Mesenchymal stem cell (in vitro differentiated cells and primary cell): ENCODE measurements at regions not wholly inside any gene's neighbourhood (a gene's known extent, or its start where the extent isn't known, plus 50 kb on each side); places are given as distances from the start of the nearest gene placed in this dataset.

Experiments
- DNase-seq: peaks from one replicate; pipeline ENCODE4 v3.0.0-alpha.2; 2013
- H2AFZ ChIP-seq: one replicate; pipeline ENCODE4 v1.6.1; 2013; ENCODE audit warnings: low read depth, mild to moderate bottlenecking, control low read depth, inconsistent platforms, low read length, moderate library complexity
- H2AK5ac ChIP-seq: 2 replicates; pipeline ENCODE4 v1.6.1; 2013; ENCODE audit warnings: low read length, moderate library complexity, mild to moderate bottlenecking, inconsistent platforms; ENCODE audit not compliant: severe bottlenecking
- H2BK120ac ChIP-seq: one replicate; pipeline ENCODE4 v1.6.1; 2013; ENCODE audit warnings: low read depth, mild to moderate bottlenecking, inconsistent platforms, low read length, moderate library complexity
- H2BK12ac ChIP-seq, 2 experiments: one replicate each; pipeline ENCODE4 v1.6.1; 2013; ENCODE audit warnings: inconsistent platforms in 2 of 2, low read length in 2 of 2, mild to moderate bottlenecking in 2 of 2, moderate library complexity in 2 of 2, control low read depth in 1 of 2
- H2BK15ac ChIP-seq: one replicate; pipeline ENCODE4 v1.6.1; 2013; ENCODE audit warnings: mild to moderate bottlenecking, low read depth, inconsistent platforms; ENCODE audit not compliant: poor library complexity, severe bottlenecking
- H2BK5ac ChIP-seq: 2 replicates; pipeline ENCODE4 v1.6.1; 2013; ENCODE audit warnings: low read depth, mild to moderate bottlenecking, low read length, control low read depth, inconsistent platforms; ENCODE audit not compliant: poor library complexity, severe bottlenecking
- H3K14ac ChIP-seq, 2 experiments: one replicate each; pipeline ENCODE4 v1.6.1; 2013; ENCODE audit warnings: inconsistent platforms in 2 of 2, low read length in 2 of 2, control low read depth in 1 of 2, mild to moderate bottlenecking in 1 of 2, moderate library complexity in 1 of 2
- H3K18ac ChIP-seq, 2 experiments: one replicate each; pipeline ENCODE4 v1.6.1; 2013; ENCODE audit warnings: inconsistent platforms in 2 of 2, low read length in 2 of 2, control low read depth in 1 of 2, low read depth in 1 of 2, mild to moderate bottlenecking in 1 of 2
- H3K23ac ChIP-seq, 2 experiments: one replicate each; pipeline ENCODE4 v1.6.1; 2013; ENCODE audit warnings: inconsistent platforms in 2 of 2, low read length in 2 of 2, mild to moderate bottlenecking in 2 of 2, moderate library complexity in 2 of 2, control low read depth in 1 of 2
- H3K27ac ChIP-seq: 2 replicates; pipeline ENCODE4 v1.5.1; 2013; ENCODE audit warnings: mild to moderate bottlenecking, moderate library complexity, low read length, control low read depth, inconsistent platforms; ENCODE audit not compliant: poor library complexity, severe bottlenecking
- H3K27me3 ChIP-seq, 2 experiments: 2 replicates each; pipeline versions ENCODE4 v1.6.1 to v1.7.0; 2013; ENCODE audit warnings: low read length in 2 of 2, mild to moderate bottlenecking in 2 of 2, moderate library complexity in 2 of 2, control low read depth in 1 of 2, inconsistent platforms in 1 of 2; ENCODE audit not compliant: control insufficient read depth in 1 of 2, insufficient read depth in 1 of 2
- H3K36me3 ChIP-seq, 2 experiments: 2 replicates each; pipeline versions ENCODE4 v1.6.1 to v1.7.0; 2013; ENCODE audit warnings: low read length in 2 of 2, control low read depth in 1 of 2, inconsistent platforms in 1 of 2, low read depth in 1 of 2, mild to moderate bottlenecking in 1 of 2; ENCODE audit not compliant: insufficient read depth in 2 of 2, control insufficient read depth in 1 of 2
- H3K4ac ChIP-seq, 2 experiments: one replicate each; pipeline ENCODE4 v1.6.1; 2013; ENCODE audit warnings: inconsistent platforms in 2 of 2, low read length in 2 of 2, mild to moderate bottlenecking in 2 of 2, moderate library complexity in 2 of 2, control low read depth in 1 of 2, low read depth in 1 of 2
- H3K4me1 ChIP-seq: 2 replicates; pipeline ENCODE4 v1.6.1; 2013; ENCODE audit warnings: low read depth, low read length, control low read depth; ENCODE audit not compliant: control insufficient read depth, insufficient read depth
- H3K4me2 ChIP-seq: 2 replicates; pipeline ENCODE4 v1.6.1; 2013; ENCODE audit warnings: low read length, mild to moderate bottlenecking, inconsistent platforms; ENCODE audit not compliant: poor library complexity, severe bottlenecking
- H3K4me3 ChIP-seq, 2 experiments: 2 replicates each; pipeline versions ENCODE4 v1.5.1 to v1.7.0; 2013; ENCODE audit warnings: low read length in 2 of 2, mild to moderate bottlenecking in 2 of 2, control low read depth in 1 of 2, low read depth in 1 of 2; ENCODE audit not compliant: insufficient read depth in 1 of 2
- H3K79me1 ChIP-seq: replicated peaks from 2 replicates; pipeline ENCODE4 v1.6.1; 2013; ENCODE audit warnings: mild to moderate bottlenecking, control low read depth, low read length, inconsistent platforms; ENCODE audit not compliant: poor library complexity, severe bottlenecking
- H3K9ac ChIP-seq: 2 replicates; pipeline ENCODE4 v1.7.0; 2013; ENCODE audit warnings: mild to moderate bottlenecking, low read length, moderate library complexity
- H3K9me3 ChIP-seq: 2 replicates; pipeline ENCODE4 v1.7.0; 2013; ENCODE audit warnings: mild to moderate bottlenecking, low read length; ENCODE audit not compliant: control insufficient read depth
- H4K8ac ChIP-seq: one replicate; pipeline ENCODE4 v1.6.1; 2013; ENCODE audit warnings: inconsistent platforms, mild to moderate bottlenecking, low read length, moderate library complexity
- H4K91ac ChIP-seq: one replicate; pipeline ENCODE4 v1.6.1; 2013; ENCODE audit warnings: mild to moderate bottlenecking, low read length, inconsistent platforms
- WGBS: methylation state at CpG from one replicate; pipeline ENCODE4 v1.1.7; 2013; ENCODE audit warnings: mixed read lengths; 5-methylcytosine and 5-hydroxymethylcytosine counted together

DNA sequence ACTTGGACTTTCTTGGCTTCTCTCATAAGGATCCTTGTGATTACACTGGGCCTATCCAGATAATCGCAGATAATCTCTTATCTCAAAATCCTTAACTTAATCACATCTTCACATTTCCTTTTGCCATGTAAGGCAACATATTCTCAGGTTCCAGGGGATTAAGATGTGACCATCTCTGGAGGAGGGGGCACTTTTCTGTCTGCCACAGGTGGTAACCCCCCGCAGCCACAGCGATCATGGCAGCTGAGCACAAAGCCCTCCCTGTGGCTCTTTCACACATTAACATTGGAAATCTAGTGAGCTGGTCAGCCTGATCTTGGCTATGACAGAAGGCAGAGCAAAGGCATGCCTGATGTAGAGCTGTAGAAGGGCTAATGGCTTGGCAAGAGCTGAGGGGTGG lies 69.1 kb upstream of the CD82 start:
- no peak overlapping the region for H3K4ac ChIP-seq
- H3K27ac ChIP-seq = no peak overlapping the region
- H2BK120ac ChIP-seq = no peak overlapping the region
- no peak overlapping the region for H3K4me3 ChIP-seq
- H4K8ac ChIP-seq = no peak overlapping the region
- H3K18ac ChIP-seq = no peak overlapping the region
- H3K23ac ChIP-seq = no peak overlapping the region
- no peak for DNase-seq
- H2AK5ac ChIP-seq = no peak overlapping the region
- H3K9ac ChIP-seq = no peak overlapping the region
- H4K91ac ChIP-seq = no peak overlapping the region
- H3K36me3 ChIP-seq = no peaks in the 10 kb centered on the region
- H3K4me2 ChIP-seq = no peak overlapping the region
- no peak overlapping the region for H2BK12ac ChIP-seq
- H3K4me1 ChIP-seq = no peaks in the 10 kb centered on the region
- H2BK15ac ChIP-seq = no peak overlapping the region
- no peaks in the 10 kb centered on the region for H3K9me3 ChIP-seq
- WGBS = 97% methylated on average over 3 of the region's 3 CpGs
- peaks cover 55 to 66% of the 10 kb centered on the region in 2 experiments for H3K27me3 ChIP-seq
- H2AFZ ChIP-seq = no peak overlapping the region
- no peak overlapping the region for H2BK5ac ChIP-seq
- H3K79me1 ChIP-seq = no peaks in the 10 kb centered on the region
- H3K14ac ChIP-seq = no peak overlapping the region

DNA sequence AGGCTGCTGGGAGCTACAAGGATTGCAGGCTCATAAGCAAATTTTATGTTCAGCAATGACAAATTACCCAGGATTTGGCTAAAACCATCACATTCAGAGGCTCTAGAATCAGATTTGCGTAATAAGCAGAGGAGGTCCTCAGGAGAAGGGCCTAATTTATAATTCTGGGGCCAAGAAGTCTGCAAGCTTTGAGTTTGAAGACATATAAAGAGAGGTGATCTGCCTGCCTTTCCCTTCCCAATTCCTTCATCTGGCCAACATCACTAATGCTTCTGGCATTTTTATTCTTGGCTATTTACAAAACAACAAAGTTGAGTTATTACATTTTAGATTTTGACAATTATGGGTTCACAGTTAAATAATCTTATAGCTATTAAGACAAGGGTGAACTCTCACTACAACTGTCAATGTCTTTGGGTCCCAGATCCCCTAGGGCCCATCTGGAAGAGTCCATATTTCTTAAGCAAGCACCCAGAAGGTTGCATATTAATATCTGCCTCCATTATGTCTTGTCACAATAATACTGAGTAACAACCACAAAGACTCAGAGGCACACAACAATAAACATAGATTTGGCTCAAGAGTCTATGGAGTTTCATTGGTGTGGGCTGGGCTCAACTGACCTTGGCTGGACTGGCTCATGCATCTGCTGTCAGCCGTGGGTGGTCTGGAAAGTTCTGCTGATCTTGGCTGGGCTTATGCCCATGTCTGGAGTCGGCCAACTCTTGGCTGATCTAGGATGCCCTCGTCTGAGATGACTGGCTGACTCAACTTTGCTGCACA lies 67.2 kb upstream of the CD82 start:
- H2BK120ac ChIP-seq = no peak overlapping the region
- no peaks in the 10 kb centered on the region for H3K4me1 ChIP-seq
- DNase-seq = no peak
- no peak overlapping the region for H2BK5ac ChIP-seq
- no peak overlapping the region for H2AFZ ChIP-seq
- no peak overlapping the region for H2AK5ac ChIP-seq
- H3K27ac ChIP-seq = no peak overlapping the region
- no peaks in the 10 kb centered on the region for H3K36me3 ChIP-seq
- H3K23ac ChIP-seq = no peak overlapping the region
- H3K4ac ChIP-seq = no peak overlapping the region
- no peaks in the 10 kb centered on the region for H3K9me3 ChIP-seq
- H4K91ac ChIP-seq = no peak overlapping the region
- no peak overlapping the region for H3K14ac ChIP-seq
- H4K8ac ChIP-seq = no peak overlapping the region
- WGBS = 60% methylated on average over 4 of the region's 4 CpGs
- H3K18ac ChIP-seq = no peak overlapping the region
- H2BK12ac ChIP-seq = no peak overlapping the region
- H3K4me3 ChIP-seq = no peak overlapping the region
- no peak overlapping the region for H3K9ac ChIP-seq
- H2BK15ac ChIP-seq = no peak overlapping the region
- H3K4me2 ChIP-seq = no peak overlapping the region
- H3K27me3 ChIP-seq = peaks cover 44 to 67% of the 10 kb centered on the region in 2 experiments
- H3K79me1 ChIP-seq = no peaks in the 10 kb centered on the region

DNA sequence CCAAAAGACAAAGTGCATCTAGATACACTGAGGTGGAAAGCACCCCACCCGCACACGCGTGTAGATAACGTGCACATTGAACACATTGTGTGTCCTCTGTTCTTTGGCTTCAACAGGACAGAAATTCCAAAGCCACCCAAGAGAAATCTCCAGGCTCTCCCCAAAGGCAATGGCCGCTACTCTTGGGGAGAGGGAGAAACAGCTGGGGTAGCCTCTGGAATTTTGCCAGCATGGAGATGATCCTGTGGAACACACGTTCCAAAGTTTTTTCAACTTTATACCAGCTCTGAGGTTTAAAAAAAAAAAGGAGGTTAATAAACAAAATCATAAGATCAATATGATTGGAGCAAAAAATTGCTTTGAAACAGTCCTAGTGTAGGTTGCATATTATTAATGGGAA lies 63.0 kb upstream of the CD82 start:
- no peak overlapping the region for H2BK12ac ChIP-seq
- H4K91ac ChIP-seq = no peak overlapping the region
- 96% methylated on average over 5 of the region's 6 CpGs for WGBS
- no peak overlapping the region for H3K14ac ChIP-seq
- H3K9me3 ChIP-seq = peaks cover 9% of the 10 kb centered on the region
- H3K23ac ChIP-seq = no peak overlapping the region
- no peak overlapping the region for H2BK5ac ChIP-seq
- H2AK5ac ChIP-seq = no peak overlapping the region
- H3K4me2 ChIP-seq = no peak overlapping the region
- no peak overlapping the region for H3K9ac ChIP-seq
- H4K8ac ChIP-seq = no peak overlapping the region
- H3K4ac ChIP-seq = no peak overlapping the region
- no peak overlapping the region for H2BK120ac ChIP-seq
- peaks cover 22 to 60% of the 10 kb centered on the region in 2 experiments for H3K27me3 ChIP-seq
- H2BK15ac ChIP-seq = no peak overlapping the region
- H3K36me3 ChIP-seq = no peaks in the 10 kb centered on the region
- DNase-seq = no peak
- H3K79me1 ChIP-seq = no peaks in the 10 kb centered on the region
- no peak overlapping the region for H2AFZ ChIP-seq
- H3K18ac ChIP-seq = no peak overlapping the region
- peaks cover 6% of the 10 kb centered on the region for H3K4me1 ChIP-seq
- H3K4me3 ChIP-seq = no peak overlapping the region
- no peak overlapping the region for H3K27ac ChIP-seq

GRCh38 chr11:44505581-44506054 lies 59.8 kb upstream of the CD82 start:
- Histone ChIP-seq H3K27ac (no peak overlapping the region), H3K23ac (no peak overlapping the region), H3K14ac (no peak overlapping the region), H3K9ac (no peak overlapping the region), H3K4me3 (no peak overlapping the region), H2AFZ (no peak overlapping the region), H2BK5ac (no peak overlapping the region), H4K8ac (no peak overlapping the region), H2BK120ac (no peak overlapping the region), H3K4ac (no peak overlapping the region), H3K4me1 (peaks cover 6% of the 10 kb centered on the region), H3K9me3 (peaks cover 12% of the 10 kb centered on the region), H2BK15ac (no peak overlapping the region), H4K91ac (no peak overlapping the region), H3K4me2 (no peak overlapping the region), H3K27me3 (peaks cover 24 to 65% of the 10 kb centered on the region in 2 experiments), H3K18ac (no peak overlapping the region), H3K79me1 (no peaks in the 10 kb centered on the region), H3K36me3 (no peaks in the 10 kb centered on the region), H2BK12ac (no peak overlapping the region), H2AK5ac (no peak overlapping the region)
- peak; percentile 10 for DNase-seq
- 79% methylated on average over 3 of the region's 5 CpGs for WGBS
